H9 (cell line): ENCODE measurements at regions not wholly inside any gene's neighbourhood (a gene's known extent, or its start where the extent isn't known, plus 50 kb on each side); places are given as distances from the start of the nearest gene placed in this dataset.

ENCODE experiments used
- DNase-seq: peaks from one replicate; pipeline ENCODE4 v3.0.0-alpha.2; 2017
- H2AFZ ChIP-seq: one replicate; pipeline ENCODE4 v1.6.1; 2013; ENCODE audit warnings: mild to moderate bottlenecking, low read length, control low read depth, moderate library complexity
- H2AK5ac ChIP-seq: 2 replicates; pipeline ENCODE4 v1.6.1; 2013; ENCODE audit warnings: low read length, control low read depth, mixed read lengths; ENCODE audit not compliant: insufficient read length
- H2BK120ac ChIP-seq: one replicate; pipeline ENCODE4 v1.6.1; 2013; ENCODE audit warnings: low read depth, mild to moderate bottlenecking, low read length, control low read depth, inconsistent platforms; ENCODE audit not compliant: poor library complexity, severe bottlenecking
- H2BK12ac ChIP-seq: 2 replicates; pipeline ENCODE4 v1.6.1; 2013; ENCODE audit warnings: low read length, control low read depth, mixed read lengths, low read depth; ENCODE audit not compliant: insufficient read length
- H2BK15ac ChIP-seq: 2 replicates; pipeline ENCODE4 v1.6.1; 2013; ENCODE audit warnings: low read depth, low read length, control low read depth
- H2BK20ac ChIP-seq: one replicate; pipeline ENCODE4 v1.6.1; 2013; ENCODE audit warnings: low read depth, mild to moderate bottlenecking, low read length, control low read depth, inconsistent platforms; ENCODE audit not compliant: poor library complexity, severe bottlenecking
- H2BK5ac ChIP-seq: 2 replicates; pipeline ENCODE4 v1.6.1; 2013; ENCODE audit warnings: low read length, control low read depth, mixed read lengths; ENCODE audit not compliant: insufficient read length
- H3K14ac ChIP-seq: 2 replicates; pipeline ENCODE4 v1.6.1; 2013; ENCODE audit warnings: low read length, control low read depth; ENCODE audit not compliant: insufficient read depth
- H3K18ac ChIP-seq: 2 replicates; pipeline ENCODE4 v1.6.1; 2013; ENCODE audit warnings: low read depth, mild to moderate bottlenecking, mixed read lengths, low read length, control low read depth; ENCODE audit not compliant: insufficient read length
- H3K23ac ChIP-seq: 2 replicates; pipeline ENCODE4 v1.6.1; 2013; ENCODE audit warnings: low read length, control low read depth, mixed read lengths, low read depth; ENCODE audit not compliant: insufficient read length
- H3K23me2 ChIP-seq: 2 replicates; pipeline ENCODE4 v1.6.1; 2013; ENCODE audit warnings: low read depth, mild to moderate bottlenecking, mixed read lengths, low read length, control low read depth; ENCODE audit not compliant: insufficient read length, poor library complexity, severe bottlenecking
- H3K27ac ChIP-seq: 2 replicates; pipeline ENCODE4 v1.5.1; 2013; ENCODE audit warnings: low read length, control low read depth, mixed read lengths, low read depth; ENCODE audit not compliant: insufficient read length
- H3K27me3 ChIP-seq: 2 replicates; pipeline ENCODE4 v1.6.1; 2013; ENCODE audit warnings: low read length, control low read depth, inconsistent platforms; ENCODE audit not compliant: insufficient read depth
- H3K4ac ChIP-seq: 2 replicates; pipeline ENCODE4 v1.6.1; 2013; ENCODE audit warnings: low read depth, mild to moderate bottlenecking, control low read depth, inconsistent platforms, low read length, moderate library complexity
- H3K4me1 ChIP-seq: 2 replicates; pipeline ENCODE4 v1.6.1; 2013; ENCODE audit warnings: low read length, control low read depth, inconsistent platforms; ENCODE audit not compliant: insufficient read depth
- H3K4me2 ChIP-seq: 2 replicates; pipeline ENCODE4 v1.6.1; 2013; ENCODE audit warnings: low read length, control low read depth, mixed read lengths; ENCODE audit not compliant: insufficient read length, insufficient read depth
- H3K56ac ChIP-seq: 2 replicates; pipeline ENCODE4 v1.6.1; 2013; ENCODE audit warnings: low read depth, mild to moderate bottlenecking, mixed read lengths, low read length, control low read depth; ENCODE audit not compliant: insufficient read length
- H3K79me1 ChIP-seq: 2 replicates; pipeline ENCODE4 v1.6.1; 2013; ENCODE audit warnings: low read depth, mild to moderate bottlenecking, moderate library complexity, low read length, control low read depth, inconsistent platforms; ENCODE audit not compliant: insufficient read depth, poor library complexity, severe bottlenecking
- H3K79me2 ChIP-seq: 2 replicates; pipeline ENCODE4 v1.6.1; 2013; ENCODE audit warnings: low read length, control low read depth, inconsistent platforms; ENCODE audit not compliant: insufficient read depth
- H3K9ac ChIP-seq: 2 replicates; pipeline ENCODE4 v1.6.1; 2013; ENCODE audit warnings: low read length, control low read depth, mixed read lengths; ENCODE audit not compliant: insufficient read length; ENCODE audit errors: extremely low read depth
- H3K9me3 ChIP-seq: one replicate; pipeline ENCODE4 v1.6.1; 2013; ENCODE audit warnings: low read depth, low read length, inconsistent platforms; ENCODE audit not compliant: control insufficient read depth
- H3T11ph ChIP-seq: one replicate; pipeline ENCODE4 v1.6.1; 2013; ENCODE audit warnings: mild to moderate bottlenecking, low read length, control low read depth, inconsistent platforms
- H4K20me1 ChIP-seq: one replicate; pipeline ENCODE4 v1.6.1; 2013; ENCODE audit not compliant: control insufficient read depth, insufficient read length, insufficient read depth
- H4K5ac ChIP-seq: 2 replicates; pipeline ENCODE4 v1.6.1; 2013; ENCODE audit warnings: low read depth, mild to moderate bottlenecking, mixed read lengths, low read length, control low read depth; ENCODE audit not compliant: insufficient read length
- H4K8ac ChIP-seq: replicated peaks from 2 replicates; pipeline ENCODE4 v1.6.1; 2013; ENCODE audit warnings: low read length, control low read depth, mixed read lengths, low read depth; ENCODE audit not compliant: insufficient read length
- H4K91ac ChIP-seq: 2 replicates; pipeline ENCODE4 v1.6.1; 2013; ENCODE audit warnings: low read depth, mild to moderate bottlenecking, moderate library complexity, mixed read lengths, low read length, control low read depth; ENCODE audit not compliant: insufficient read length
- H3K27ac Mint-ChIP-seq, 3 experiments: 2 replicates in 2 of 3; 3 replicates in 1 of 3; pipeline ENCODE4 v1.8.0; 2020 to 2021; ENCODE audit warnings: mixed read lengths in 3 of 3, mild to moderate bottlenecking in 1 of 3, moderate library complexity in 1 of 3
- H3K27me3 Mint-ChIP-seq: 2 replicates; pipeline ENCODE4 v1.8.0; 2021; ENCODE audit warnings: low read depth, mild to moderate bottlenecking, moderate library complexity, mixed read lengths
- H3K36me3 Mint-ChIP-seq, 3 experiments: 2 replicates in 2 of 3; 3 replicates in 1 of 3; pipeline ENCODE4 v1.8.0; 2020 to 2021; ENCODE audit warnings: low read depth in 3 of 3, mixed read lengths in 3 of 3; ENCODE audit not compliant: insufficient read depth in 1 of 3
- H3K4me1 Mint-ChIP-seq, 2 experiments: 2 replicates each; pipeline ENCODE4 v1.8.0; 2020; ENCODE audit warnings: mixed read lengths in 2 of 2
- H3K4me3 Mint-ChIP-seq, 2 experiments: 2 replicates in 1 of 2; 3 replicates in 1 of 2; pipeline ENCODE4 v1.8.0; 2020 to 2021; ENCODE audit warnings: mild to moderate bottlenecking in 2 of 2, mixed read lengths in 2 of 2, moderate library complexity in 1 of 2
- H3K9me3 Mint-ChIP-seq, 2 experiments: 2 replicates in 1 of 2; 3 replicates in 1 of 2; pipeline ENCODE4 v1.8.0; 2020; ENCODE audit warnings: mild to moderate bottlenecking in 2 of 2, mixed read lengths in 2 of 2, moderate library complexity in 1 of 2
- CTCF ChIP-seq: fragments of 200-600 bp; sonication (generic); conservative IDR thresholded peaks from 3 replicates; pipeline ENCODE4 v1.8.0; 2021; ENCODE audit warnings: antibody characterized with exemption, mild to moderate bottlenecking
- WGBS: extraction: QIAGEN DNeasy Blood & Tissue Kit; methylation state at CpG from one replicate; pipeline ENCODE4 v1.1.7; 2013; ENCODE audit warnings: missing lambda C conversion rate, low lambda C conversion rate, mixed read lengths; ENCODE audit not compliant: insufficient read length; ENCODE audit errors: extremely low coverage; 5-methylcytosine and 5-hydroxymethylcytosine counted together

GRCh38 chr2:41994233-41994637 is 53.6 kb upstream of the PKDCC start:
- H2BK5ac ChIP-seq: no peak overlapping the region
- no peak for TF ChIP-seq CTCF
- no peak overlapping the region for H3T11ph ChIP-seq
- no peaks in the 10 kb centered on the region for H3K23me2 ChIP-seq
- DNase-seq: no peak
- no peak overlapping the region for H4K5ac ChIP-seq
- no peak overlapping the region for H2BK12ac ChIP-seq
- H3K4ac ChIP-seq: no peak overlapping the region
- no peak overlapping the region for H2BK120ac ChIP-seq
- no peak overlapping the region for H4K91ac ChIP-seq
- no peak overlapping the region for H3K4me2 ChIP-seq
- H3K79me1 ChIP-seq: no peaks in the 10 kb centered on the region
- H3K27ac Mint-ChIP-seq: no peak overlapping the region
- H3K14ac ChIP-seq: no peak overlapping the region
- 0 out of 2 replicates have a peak, but pooled peaks cover 5% of the 10 kb centered on the region for H3K4me1 ChIP-seq
- no peak overlapping the region for H2AFZ ChIP-seq
- no peak overlapping the region for H4K8ac ChIP-seq
- no peak overlapping the region for H2AK5ac ChIP-seq
- H3K27ac ChIP-seq: no peak overlapping the region
- no peaks in the 10 kb centered on the region for H4K20me1 ChIP-seq
- no peak overlapping the region for H3K9ac ChIP-seq
- H3K56ac ChIP-seq: no peak overlapping the region
- no CpG with 5 or more reads among the region's 5 CpGs for WGBS
- H3K4me1 Mint-ChIP-seq: peaks cover 29 to 39% of the 10 kb centered on the region in 2 experiments
- no peaks in the 10 kb centered on the region for H3K79me2 ChIP-seq
- H3K27me3 ChIP-seq: no peaks in the 10 kb centered on the region
- H3K9me3 ChIP-seq: no peaks in the 10 kb centered on the region
- no peak overlapping the region for H2BK15ac ChIP-seq
- H3K36me3 Mint-ChIP-seq: peaks cover 5 to 7% (median 5%) of the 10 kb centered on the region in 3 experiments; a peak in 5 of 7 replicates
- no peak overlapping the region for H3K18ac ChIP-seq
- no peak overlapping the region for H3K4me3 Mint-ChIP-seq
- H3K23ac ChIP-seq: no peak overlapping the region
- H3K27me3 Mint-ChIP-seq: peaks cover 2% of the 10 kb centered on the region
- no peak overlapping the region for H2BK20ac ChIP-seq
- H3K9me3 Mint-ChIP-seq: peaks cover 6 to 10% of the 10 kb centered on the region in 2 experiments
